ENCODE measurements at regions not wholly inside any gene's neighbourhood (a gene's known extent, or its start where the extent isn't known, plus 50 kb on each side); places are given as distances from the start of the nearest gene placed in this dataset.

GRCh38 chr2:224284134-224284946 is 117.6 kb downstream of the FAM124B start:
- Histone ChIP-seq H3K9ac (ENCODE audit: control insufficient read depth, insufficient read depth, low read length) (no peak overlapping the region), H3K4me3 (no peak overlapping the region), H3K27ac (ENCODE audit: control insufficient read depth, insufficient read depth) (no peak overlapping the region), H4K20me1 (ENCODE audit: control insufficient read depth, insufficient read depth) (no peaks in the 10 kb centered on the region), H2AFZ (ENCODE audit: control insufficient read depth, low read depth, low read length) (no peak overlapping the region), H3K4me2 (ENCODE audit: control insufficient read depth, insufficient read depth) (no peak overlapping the region), H3K9me3 (replicated peaks; ENCODE audit: control insufficient read depth, insufficient read depth, low read length) (no peaks in the 10 kb centered on the region), H3K4me1 (ENCODE audit: control insufficient read depth, insufficient read depth, low read length) (no peaks in the 10 kb centered on the region), H3K79me2 (ENCODE audit: control insufficient read depth, insufficient read depth, low read length) (no peaks in the 10 kb centered on the region), H3K36me3 (ENCODE audit: control insufficient read depth in 2 of 2, insufficient read depth in 2 of 2, low read length in 1 of 2) (no peaks in the 10 kb centered on the region), H3K27me3 (replicated peaks in 1 of 2; ENCODE audit: control insufficient read depth in 2 of 2, insufficient read depth in 2 of 2, low read length in 1 of 2) (no peaks in the 10 kb centered on the region; a peak in 1 of 4 replicates)
- WGBS (ENCODE audit: insufficient coverage, insufficient replicate concordance, low lambda C conversion rate, missing lambda C conversion rate) = 7% methylated on average over 1 of the region's 1 CpG
- ATAC-seq (peak; percentile 52), DNase-seq (ENCODE audit: low read depth, low spot score) (no peak), FAIRE-seq (no peak)
- RAD21 ChIA-PET (ENCODE audit: unreplicated experiment) = interaction anchor here (0.6 to 5.4 kb wide), 13 partner anchors 9 to 321 kb away, joined by 3 to 93 read pairs (median 4); no protein-coding TSS in a partner anchor
- CTCF ChIA-PET = interaction anchor here (0.6 to 9.3 kb wide), 29 partner anchors 10 to 1577 kb away, joined by 3 to 188 read pairs (median 4); no protein-coding TSS in a partner anchor
- BruUV-seq (replicated peaks) = no TSS peak
- in situ Hi-C loops (cut with MboI) = no loop called here
- SMC1A ChIA-PET (ENCODE audit: uncharacterized antibody, unreplicated experiment) = interaction anchor here (0.7 to 4.3 kb wide), 9 partner anchors 292 to 1313 kb away, joined by 3 to 108 read pairs (median 4); no protein-coding TSS in a partner anchor
- intact Hi-C loops (cut with micrococcal nuclease; ENCODE audit: unreplicated experiment) = loop anchor here (1.0 kb wide), 4 partner anchors 291 to 557 kb away; no protein-coding TSS in a partner anchor
- POLR2A ChIA-PET = interaction anchor here (1.5 kb wide), 1 partner anchor 9 kb away, joined by 3 read pairs; no protein-coding TSS in a partner anchor
- peak; percentile 32 to 50 (median 45); a peak in 4 of 6 replicates for TF ChIP-seq CTCF (IDR thresholded peaks at IDR 0.05 in 2 of 3, conservative IDR thresholded peaks at IDR 0.05 in 1 of 3; ENCODE audit: control insufficient read depth in 2 of 3, extremely low read depth in 1 of 3, insufficient read depth in 1 of 3, low read depth in 3 of 3, low read length in 3 of 3)
- TF ChIP-seq NFYB (IDR thresholded peaks at IDR 0.05; ENCODE audit: insufficient read depth, low read depth, low read length) = no peak
- no peak for TF ChIP-seq RELB (IDR thresholded peaks at IDR 0.05; ENCODE audit: low read depth)
- TF ChIP-seq RAD21 (IDR thresholded peaks at IDR 0.05; ENCODE audit: insufficient read depth, low read depth, low read length) = peak; percentile 68
- no peak for TF ChIP-seq HSF1 (IDR thresholded peaks at IDR 0.05; ENCODE audit: low read depth, low read length)
- TF ChIP-seq BMI1 (IDR thresholded peaks at IDR 0.05; ENCODE audit: borderline replicate concordance) = no peak
- no peak for TF ChIP-seq ZNF687 (IDR thresholded peaks at IDR 0.05)
- TF ChIP-seq MTA2 (IDR thresholded peaks at IDR 0.05; ENCODE audit: low read depth) = no peak
- no peak for TF ChIP-seq CBX3 (IDR thresholded peaks at IDR 0.05; ENCODE audit: borderline replicate concordance, low read depth)
- no peak for TF ChIP-seq POU2F2 (IDR thresholded peaks at IDR 0.05; ENCODE audit: borderline replicate concordance, low read depth, low read length)
- peak; percentile 45; the same call in 1 of the 2 replicates for TF ChIP-seq NR2F1 (conservative IDR thresholded peaks at IDR 0.05)
- no peak for TF ChIP-seq KDM1A (IDR thresholded peaks at IDR 0.05; ENCODE audit: borderline replicate concordance)

All from GM12878 (cell line).